GM03348 (cell line): ENCODE measurements at regions not wholly inside any gene's neighbourhood (a gene's known extent, or its start where the extent isn't known, plus 50 kb on each side); places are given as distances from the start of the nearest gene placed in this dataset.

Source experiments
- DNase-seq: peaks from one replicate; pipeline ENCODE4 v3.0.0; 2012; ENCODE audit warnings: low spot score

- peak; percentile 67 for DNase-seq
Measured at GRCh38 chr3:188067932-188068331, 86.0 kb upstream of the LPP start.

- DNase-seq = no peak
Measured at GRCh38 chr3:188068342-188068741, 85.6 kb upstream of the LPP start.

- DNase-seq = no peak
Measured at GRCh38 chr3:188071636-188072035, 82.3 kb upstream of the LPP start.

GRCh38 chr3:188076176-188076575 lies 77.8 kb upstream of the LPP start:
- DNase-seq = no peak

DNA sequence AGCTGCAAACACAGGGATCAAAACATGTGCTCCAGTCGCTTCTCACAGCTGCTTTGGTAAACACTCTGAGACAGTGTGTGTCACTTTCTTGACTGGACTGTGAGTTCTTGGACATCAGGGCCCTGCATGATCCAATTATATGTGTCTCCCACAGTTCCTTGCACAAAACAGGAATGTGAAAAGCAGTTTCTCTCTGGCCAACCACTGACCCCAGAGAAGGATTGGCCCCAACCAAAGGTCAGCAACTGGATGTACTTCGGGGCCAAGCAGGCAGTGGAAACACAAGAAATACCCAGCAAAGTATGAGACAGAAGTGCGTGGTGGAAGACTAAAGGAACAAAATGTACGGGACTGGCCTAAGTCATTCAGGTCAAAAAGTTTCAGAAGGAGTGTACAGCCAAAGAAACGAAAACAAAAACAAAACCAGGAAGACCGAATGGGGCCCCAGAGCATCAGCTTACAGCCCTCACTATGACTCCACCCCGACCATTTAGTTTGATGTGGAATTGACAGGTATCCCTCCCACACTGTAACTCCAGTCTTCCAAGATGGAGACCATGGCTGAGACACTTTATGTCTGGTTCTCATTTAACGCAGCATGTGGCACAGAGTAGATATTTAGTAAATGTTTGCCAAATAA lies 76.7 kb upstream of the LPP start:
- no peak for DNase-seq

DNA sequence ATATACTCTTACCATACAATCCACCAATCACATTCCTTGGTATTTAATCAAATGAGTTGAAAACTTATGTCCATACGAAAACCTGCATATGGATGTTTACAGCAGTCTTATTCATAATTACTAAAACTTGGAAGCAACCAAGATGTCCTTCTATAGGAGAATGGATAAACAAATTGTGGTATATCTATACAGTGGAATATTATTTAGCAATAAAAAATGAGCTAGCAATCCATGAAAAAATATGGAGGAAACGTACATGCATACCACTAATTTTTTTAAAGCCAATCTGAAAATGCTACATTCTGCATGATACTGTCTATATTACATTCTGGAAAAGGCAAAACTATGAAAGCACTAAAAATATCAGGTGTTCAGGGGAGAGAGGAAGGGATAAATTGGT lies 73.9 kb upstream of the LPP start:
- no peak for DNase-seq

DNA sequence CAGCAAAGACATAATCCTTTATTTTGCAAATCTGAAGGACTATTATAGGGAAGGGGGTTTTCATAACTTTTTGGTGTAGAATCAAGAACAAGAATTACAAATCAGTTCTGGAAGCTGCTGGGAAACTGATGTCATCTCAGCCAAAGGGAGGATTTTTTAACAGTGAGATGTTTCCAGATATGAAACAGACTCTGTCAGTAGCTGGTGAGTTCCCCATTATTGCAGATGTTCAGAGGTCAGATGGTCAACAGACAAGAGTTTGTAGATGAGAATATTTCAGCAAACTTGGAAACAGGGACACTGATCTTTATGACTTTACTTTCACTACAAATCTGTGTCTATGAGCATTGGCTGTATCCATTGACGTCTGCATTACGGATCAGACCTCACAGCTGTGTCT lies 71.9 kb upstream of the LPP start:
- DNase-seq = peak; percentile 54

- DNase-seq = no peak
Measured at GRCh38 chr3:188082450-188082849, 71.5 kb upstream of the LPP start.

GRCh38 chr3:188083011-188083410 lies 70.9 kb upstream of the LPP start:
- no peak for DNase-seq

DNA sequence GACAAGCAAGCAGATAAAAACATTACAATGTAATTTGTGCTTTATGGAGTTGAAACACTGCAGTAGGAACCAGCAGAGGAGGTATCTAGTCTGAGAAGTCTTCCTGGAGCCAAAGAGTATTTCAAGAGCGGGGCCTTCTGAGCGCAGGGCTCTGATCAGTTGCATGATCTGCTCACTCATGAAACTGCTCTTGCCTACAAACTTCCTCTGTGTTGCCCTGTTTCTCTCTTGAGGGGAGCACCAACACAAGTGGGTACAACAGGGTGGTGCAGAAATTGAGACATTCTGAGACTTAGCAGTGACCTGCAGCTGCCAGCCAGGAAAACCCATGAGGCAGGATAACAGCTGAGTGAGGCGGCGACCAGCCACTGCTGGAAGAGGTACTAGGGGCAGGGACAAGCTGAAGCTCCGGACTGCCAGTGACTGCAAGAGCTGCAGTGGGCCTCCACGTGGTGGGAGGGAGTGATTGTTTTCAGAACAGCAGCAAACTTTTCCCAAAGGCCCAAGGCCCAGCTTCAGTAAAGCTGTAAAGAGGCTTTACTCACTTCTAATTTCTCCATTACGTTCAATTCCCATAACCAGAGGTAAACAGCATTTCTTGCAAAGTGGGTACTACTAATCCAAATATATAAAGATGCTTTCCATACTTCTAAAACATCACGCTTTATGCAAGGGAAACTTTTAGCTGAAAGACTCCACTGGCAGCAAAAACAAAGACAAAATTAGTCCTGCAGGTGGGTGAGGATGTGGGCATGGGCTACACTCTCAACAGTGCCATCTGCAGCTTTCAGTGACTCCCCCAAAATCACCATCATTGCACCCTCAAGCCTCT lies 69.0 kb upstream of the LPP start:
- DNase-seq = no peak

GRCh38 chr3:188085584-188086560 lies 68.1 kb upstream of the LPP start:
- DNase-seq = no peak

DNA sequence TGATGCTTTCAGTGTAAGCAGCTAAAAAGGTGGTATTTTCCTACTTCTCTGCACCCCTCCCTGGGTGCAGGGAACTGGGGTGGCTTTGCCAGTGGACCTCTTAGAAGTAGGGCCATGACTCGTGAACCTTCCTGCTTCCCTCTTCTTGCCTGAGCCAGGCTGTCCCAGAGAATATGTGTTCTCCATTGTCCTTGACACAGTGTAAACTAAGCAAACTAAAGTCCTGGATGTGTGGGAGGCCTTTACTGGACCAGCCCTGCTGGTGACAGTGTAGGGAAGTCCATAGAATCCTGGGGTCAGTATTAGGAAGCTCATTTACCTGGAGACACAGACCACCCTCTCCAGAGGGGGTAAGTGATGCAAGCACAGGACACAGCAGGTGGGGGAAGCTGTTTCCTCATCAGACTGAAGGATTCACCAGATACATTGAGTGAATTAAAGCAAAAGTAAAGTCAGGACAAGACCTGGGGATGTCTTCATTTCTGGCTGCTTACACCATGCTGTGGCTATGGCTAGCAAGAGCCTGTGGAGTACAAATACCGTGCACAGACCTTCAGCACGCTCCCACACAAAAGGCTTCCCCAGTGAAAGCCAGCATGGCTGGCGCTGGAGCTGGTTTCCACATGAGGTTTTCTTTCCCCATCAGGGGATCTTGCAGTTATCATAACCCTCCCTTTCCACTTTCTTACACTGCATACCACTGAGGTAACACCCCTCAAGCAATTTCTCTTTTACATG lies 64.8 kb upstream of the LPP start:
- DNase-seq = no peak

DNA sequence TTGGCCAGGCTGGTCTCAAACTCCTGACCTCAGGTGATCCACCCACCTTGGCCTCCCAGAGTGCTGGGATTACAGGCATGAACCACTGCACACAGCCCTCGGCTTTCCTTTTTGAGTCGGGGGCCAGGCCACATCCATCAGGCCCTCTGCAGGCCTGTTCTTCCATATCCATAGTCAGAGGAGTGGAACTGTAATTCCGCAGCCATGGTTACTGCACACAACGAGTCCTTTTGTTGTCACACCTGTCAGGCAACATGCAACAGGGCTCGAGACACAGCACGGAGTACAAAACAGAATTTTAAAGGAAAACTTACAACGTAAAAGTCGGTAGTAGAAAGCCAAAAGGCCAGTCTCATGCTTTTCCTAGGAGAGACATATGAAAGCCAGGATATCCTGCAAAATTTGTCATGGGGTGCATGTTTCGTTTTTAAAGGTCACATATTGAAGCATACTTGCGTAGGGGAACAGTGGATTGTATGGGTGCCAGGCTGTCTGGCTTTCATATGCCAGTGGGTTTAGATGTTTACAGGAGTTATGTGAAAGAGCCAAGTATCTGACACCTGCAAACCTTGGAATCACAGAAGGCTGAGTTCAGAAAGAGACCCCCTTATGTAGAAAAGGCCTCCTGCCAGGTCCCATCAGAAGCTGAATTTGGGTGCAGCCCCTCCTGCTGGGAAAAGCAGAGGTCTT lies 63.2 kb upstream of the LPP start:
- no peak for DNase-seq

DNA sequence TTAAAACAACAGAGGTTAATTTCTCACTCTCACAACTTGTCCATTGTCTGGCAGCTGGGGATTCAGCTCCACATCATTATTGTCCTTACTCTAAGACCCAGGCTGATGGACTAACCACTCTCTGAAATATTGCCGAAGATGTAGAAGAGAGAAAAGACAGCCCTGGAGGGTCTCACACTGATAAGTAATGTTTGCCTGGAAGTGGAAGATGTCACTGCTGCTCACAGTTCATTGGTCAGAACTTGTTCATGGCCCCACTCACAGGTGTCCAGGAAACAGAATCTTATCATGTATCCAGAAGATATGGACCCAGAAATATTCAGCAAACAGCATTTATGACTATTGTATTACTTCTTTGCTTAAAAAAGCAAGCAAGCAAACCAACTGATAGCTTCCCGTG lies 62.2 kb upstream of the LPP start:
- no peak for DNase-seq

DNA sequence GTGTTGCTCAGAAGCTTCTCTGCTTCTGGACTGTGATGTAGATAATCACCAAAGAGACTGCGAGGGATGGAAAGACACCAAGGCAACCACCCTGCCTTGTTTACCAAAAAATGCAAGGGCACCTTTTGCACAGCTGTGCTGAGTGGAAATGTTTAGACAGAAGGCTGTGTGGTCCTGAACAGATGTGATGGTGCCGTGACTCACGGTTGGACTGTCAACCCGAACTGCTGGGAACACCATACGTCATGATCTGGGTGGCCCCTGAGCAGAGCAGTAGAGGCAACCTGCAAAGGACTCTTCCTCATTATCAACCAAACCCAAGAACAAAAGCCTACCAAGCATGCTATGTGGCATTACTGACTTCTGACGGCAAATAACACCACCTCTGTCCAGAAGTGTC lies 61.3 kb upstream of the LPP start:
- peak; percentile 8 for DNase-seq

DNA sequence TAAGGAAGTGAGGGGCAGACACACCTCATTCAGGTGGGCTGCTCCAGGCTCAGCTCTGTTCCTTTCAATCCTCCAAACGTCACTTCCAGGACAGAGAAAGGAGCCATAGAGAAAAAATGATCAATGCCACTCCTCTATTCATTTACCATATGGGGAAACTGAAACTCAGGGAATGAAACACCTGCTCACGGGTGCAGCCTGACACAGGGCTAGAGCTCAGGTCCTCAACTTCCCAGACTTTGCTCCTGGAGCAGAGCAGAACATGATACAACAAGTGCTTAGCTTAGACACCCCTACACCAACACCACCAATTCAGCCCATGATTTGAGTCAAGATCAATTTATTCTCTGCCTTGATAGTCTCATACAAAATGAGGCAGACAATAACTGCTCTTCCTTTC lies 58.5 kb upstream of the LPP start:
- no peak for DNase-seq

GRCh38 chr3:188097791-188098190 lies 56.2 kb upstream of the LPP start:
- DNase-seq = no peak

DNA sequence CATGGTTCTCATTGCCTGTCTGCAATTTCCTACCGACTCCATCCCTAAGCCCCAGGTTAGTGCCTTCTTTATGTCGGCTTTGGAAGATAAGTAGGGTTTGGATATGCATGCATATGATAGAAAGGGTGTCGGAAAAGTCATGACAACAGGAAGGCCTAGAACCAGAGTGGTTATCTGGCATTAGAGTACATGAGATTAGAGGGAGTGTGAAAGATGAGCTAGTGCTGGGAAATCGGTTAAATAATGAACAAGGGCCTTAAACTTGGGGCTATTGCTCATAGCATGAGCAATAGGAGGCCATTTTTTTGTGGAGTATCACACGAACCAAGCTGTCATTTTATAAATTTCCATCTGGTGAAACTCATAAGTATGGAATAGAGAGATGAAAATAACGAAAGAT lies 54.0 kb upstream of the LPP start:
- no peak for DNase-seq

GRCh38 chr3:188102861-188103547 lies 51.0 kb upstream of the LPP start:
- DNase-seq = no peak

- no peak for DNase-seq
Measured at GRCh38 chr3:188104050-188104449, 49.9 kb upstream of the LPP start.
